ENCODE measurements at regions not wholly inside any gene's neighbourhood (a gene's known extent, or its start where the extent isn't known, plus 50 kb on each side); places are given as distances from the start of the nearest gene placed in this dataset.

GRCh38 chr2:158740127-158740526 is 55.0 kb upstream of the DAPL1 start:
- TF ChIP-seq TEAD4 (IDR thresholded peaks at IDR 0.05), result peak; percentile 52
- no peak for TF ChIP-seq RAD21 (IDR thresholded peaks at IDR 0.05; ENCODE audit: low read depth)
- TF ChIP-seq TAF1 (IDR thresholded peaks at IDR 0.05; ENCODE audit: low read depth), result no peak

GRCh38 chr2:158740621-158741020 is 54.5 kb upstream of the DAPL1 start:
- TF ChIP-seq EGR1 (IDR thresholded peaks at IDR 0.05) (no peak), NFIC (IDR thresholded peaks at IDR 0.05) (0 out of 2 replicates have a peak, but pooled peaks have one; percentile 26)

GRCh38 chr2:158741625-158742024 is 53.5 kb upstream of the DAPL1 start:
- TF ChIP-seq REST (IDR thresholded peaks at IDR 0.05; ENCODE audit: low read depth) (no peak), EP300 (IDR thresholded peaks at IDR 0.05; ENCODE audit: borderline replicate concordance) (no peak), USF1 (IDR thresholded peaks at IDR 0.05) (no peak), NFIC (IDR thresholded peaks at IDR 0.05) (no peak), TEAD4 (IDR thresholded peaks at IDR 0.05) (no peak)

- TF ChIP-seq REST (IDR thresholded peaks at IDR 0.05; ENCODE audit: low read depth) (no peak), EP300 (IDR thresholded peaks at IDR 0.05; ENCODE audit: borderline replicate concordance) (no peak), MAX (IDR thresholded peaks at IDR 0.05) (no peak), ZBTB7A (IDR thresholded peaks at IDR 0.05; ENCODE audit: low read depth) (no peak)
Observed at GRCh38 chr2:158742536-158742935, 52.6 kb upstream of the DAPL1 start.

- no peak for TF ChIP-seq CREB1 (IDR thresholded peaks at IDR 0.05; ENCODE audit: low read depth)
- TF ChIP-seq TEAD4 (IDR thresholded peaks at IDR 0.05), result no peak
- TF ChIP-seq EP300 (IDR thresholded peaks at IDR 0.05; ENCODE audit: borderline replicate concordance), result no peak
- no peak for TF ChIP-seq RAD21 (IDR thresholded peaks at IDR 0.05; ENCODE audit: low read depth)
- no peak for TF ChIP-seq EGR1 (IDR thresholded peaks at IDR 0.05)
- TF ChIP-seq NFIC (IDR thresholded peaks at IDR 0.05), result no peak
- TF ChIP-seq USF1 (IDR thresholded peaks at IDR 0.05), result no peak
- TF ChIP-seq TAF1 (IDR thresholded peaks at IDR 0.05; ENCODE audit: low read depth), result no peak
- no peak for TF ChIP-seq REST (IDR thresholded peaks at IDR 0.05; ENCODE audit: low read depth)
- TF ChIP-seq TCF12 (IDR thresholded peaks at IDR 0.05; ENCODE audit: low read depth), result no peak
- TF ChIP-seq FOXM1 (IDR thresholded peaks at IDR 0.05; ENCODE audit: borderline replicate concordance, low read depth), result no peak
Observed at GRCh38 chr2:158743466-158743865, 51.7 kb upstream of the DAPL1 start.

- TF ChIP-seq USF1 (IDR thresholded peaks at IDR 0.05) (no peak), CEBPB (IDR thresholded peaks at IDR 0.05) (no peak), ZBTB7A (IDR thresholded peaks at IDR 0.05; ENCODE audit: low read depth) (no peak), EP300 (IDR thresholded peaks at IDR 0.05; ENCODE audit: borderline replicate concordance) (no peak), NFIC (IDR thresholded peaks at IDR 0.05) (no peak), RAD21 (IDR thresholded peaks at IDR 0.05; ENCODE audit: low read depth) (no peak), TAF1 (IDR thresholded peaks at IDR 0.05; ENCODE audit: low read depth) (no peak), MAX (IDR thresholded peaks at IDR 0.05) (no peak), EGR1 (IDR thresholded peaks at IDR 0.05) (no peak)
Observed at GRCh38 chr2:158743879-158744278, 51.2 kb upstream of the DAPL1 start.

Data from Ishikawa (cell line).